ENCODE measurements at regions not wholly inside any gene's neighbourhood (a gene's known extent, or its start where the extent isn't known, plus 50 kb on each side); places are given as distances from the start of the nearest gene placed in this dataset.

DNA sequence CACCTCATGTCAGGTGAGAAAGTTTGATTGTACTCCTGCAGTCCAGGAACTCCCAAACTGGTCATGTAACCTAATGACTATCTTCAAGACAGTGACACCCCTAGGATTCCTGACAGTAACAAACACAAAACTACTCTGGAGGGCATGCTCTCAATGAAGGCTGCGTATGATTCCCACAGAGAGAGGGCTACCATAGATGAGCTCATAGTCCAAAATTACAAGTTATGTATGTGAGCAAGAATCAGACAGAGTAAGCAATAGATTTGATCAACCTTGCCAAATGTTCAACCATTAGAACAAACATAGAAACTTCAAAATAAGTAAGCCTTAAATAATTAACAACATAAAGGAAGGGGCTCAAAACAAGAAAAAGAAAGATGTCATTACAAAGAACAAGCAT is 158.1 kb downstream of the COPRS start:
- intact Hi-C loops (cut with micrococcal nuclease; ENCODE audit: unreplicated experiment), result no loop called here
- BruUV-seq (replicated peaks), result no TSS peak
- CTCF ChIA-PET, result no interaction called here

DNA sequence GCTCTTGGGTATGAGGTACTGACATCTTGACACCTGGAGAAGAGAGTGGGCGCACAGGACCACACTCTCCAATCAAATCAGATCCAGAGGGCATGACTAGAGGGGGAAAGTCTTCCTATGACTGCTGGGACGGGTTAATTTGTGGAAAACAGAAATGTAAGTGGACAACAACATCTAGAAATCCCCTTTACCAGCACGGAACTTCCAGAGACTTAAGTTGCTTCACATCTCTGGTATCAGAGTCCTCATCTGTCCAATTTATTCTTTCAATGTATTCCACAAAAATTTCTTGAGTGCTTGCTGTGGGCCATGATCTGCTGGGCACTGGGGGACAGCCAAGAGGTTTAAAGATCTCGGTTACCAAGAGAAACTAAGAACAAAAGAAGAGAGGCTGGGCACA is 159.2 kb downstream of the COPRS start:
- Histone ChIP-seq H3K9me3 (ENCODE audit: insufficient read depth, low read depth) (no peaks in the 10 kb centered on the region), H3K4me3 (no peak overlapping the region), H4K20me1 (ENCODE audit: insufficient read depth) (no peaks in the 10 kb centered on the region), H3K79me2 (ENCODE audit: low read depth) (no peaks in the 10 kb centered on the region), H3K27me3 (ENCODE audit: insufficient read depth, low read depth) (no peaks in the 10 kb centered on the region), H3K9me2 (ENCODE audit: insufficient read depth) (no peaks in the 10 kb centered on the region), H3K27ac (no peak overlapping the region), H3K4me1 (replicated peaks; ENCODE audit: insufficient read depth) (no peaks in the 10 kb centered on the region), H3K36me3 (ENCODE audit: low read depth) (no peaks in the 10 kb centered on the region), H3F3A (ENCODE audit: insufficient read depth, low read depth) (no peaks in the 10 kb centered on the region), H3K4me2 (no peak overlapping the region), H2AFZ (no peak overlapping the region)
- TF ChIP-seq EZH2 (IDR thresholded peaks at IDR 0.05; ENCODE audit: low read depth), result no peak
- TF ChIP-seq CTCF (conservative IDR thresholded peaks at IDR 0.05), result no peak
- BruUV-seq (replicated peaks), result no TSS peak
- POLR2A ChIA-PET (ENCODE audit: unreplicated experiment), result no interaction called here
- intact Hi-C loops (cut with micrococcal nuclease; ENCODE audit: unreplicated experiment), result no loop called here
- CTCF ChIA-PET, result no interaction called here
- DNase-seq, result no peak

More for the DNA sequence above, 158.1 kb downstream of the COPRS start:
- Histone ChIP-seq H3K9me2 (ENCODE audit: insufficient read depth) (no peaks in the 10 kb centered on the region), H3K9me3 (ENCODE audit: insufficient read depth, low read depth) (no peaks in the 10 kb centered on the region), H3K79me2 (ENCODE audit: low read depth) (no peaks in the 10 kb centered on the region), H2AFZ (no peak overlapping the region), H4K20me1 (ENCODE audit: insufficient read depth) (no peaks in the 10 kb centered on the region), H3F3A (ENCODE audit: insufficient read depth, low read depth) (no peaks in the 10 kb centered on the region), H3K27me3 (ENCODE audit: insufficient read depth, low read depth) (no peaks in the 10 kb centered on the region), H3K36me3 (ENCODE audit: low read depth) (no peaks in the 10 kb centered on the region), H3K27ac (no peak overlapping the region), H3K4me3 (no peak overlapping the region), H3K4me1 (replicated peaks; ENCODE audit: insufficient read depth) (no peaks in the 10 kb centered on the region), H3K4me2 (no peak overlapping the region)
- TF ChIP-seq EZH2 (IDR thresholded peaks at IDR 0.05; ENCODE audit: low read depth) (no peak), CTCF (conservative IDR thresholded peaks at IDR 0.05) (no peak)
- POLR2A ChIA-PET (ENCODE audit: unreplicated experiment), result no interaction called here
- DNase-seq, result no peak

DNA sequence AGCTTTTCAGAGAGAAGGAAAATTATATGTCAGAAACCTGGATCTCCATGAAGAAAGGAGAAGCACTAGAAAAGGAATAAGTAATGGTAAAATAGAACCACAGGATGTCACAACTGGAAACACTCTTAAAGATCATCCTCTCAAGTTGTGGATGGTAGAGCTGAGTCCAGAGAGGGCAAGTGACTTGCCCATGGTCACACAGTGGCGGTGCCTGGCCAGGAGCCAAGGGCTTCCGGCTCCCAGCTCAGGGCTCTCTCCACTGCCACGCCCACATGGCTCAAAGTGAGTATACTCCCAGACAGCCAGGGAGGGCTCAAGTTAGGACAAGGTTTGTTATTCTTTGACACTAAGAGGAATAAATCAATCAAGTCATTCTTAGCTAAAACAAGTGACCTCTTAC is 159.8 kb downstream of the COPRS start:
- no peaks in the 10 kb centered on the region for H3K4me1 ChIP-seq (replicated peaks; ENCODE audit: insufficient read depth)
- TF ChIP-seq EZH2 (IDR thresholded peaks at IDR 0.05; ENCODE audit: low read depth), result no peak
- no peak for TF ChIP-seq CTCF (conservative IDR thresholded peaks at IDR 0.05)
- H3K9me2 ChIP-seq (ENCODE audit: insufficient read depth), result no peaks in the 10 kb centered on the region
- no peak overlapping the region for H2AFZ ChIP-seq
- H4K20me1 ChIP-seq (ENCODE audit: insufficient read depth), result no peaks in the 10 kb centered on the region
- no peaks in the 10 kb centered on the region for H3K9me3 ChIP-seq (ENCODE audit: insufficient read depth, low read depth)
- intact Hi-C loops (cut with micrococcal nuclease; ENCODE audit: unreplicated experiment), result no loop called here
- POLR2A ChIA-PET (ENCODE audit: unreplicated experiment), result no interaction called here
- H3F3A ChIP-seq (ENCODE audit: insufficient read depth, low read depth), result no peaks in the 10 kb centered on the region
- no peak for DNase-seq
- H3K27ac ChIP-seq, result no peak overlapping the region
- CTCF ChIA-PET, result no interaction called here
- no peaks in the 10 kb centered on the region for H3K79me2 ChIP-seq (ENCODE audit: low read depth)
- no peaks in the 10 kb centered on the region for H3K36me3 ChIP-seq (ENCODE audit: low read depth)
- BruUV-seq (replicated peaks), result no TSS peak
- H3K27me3 ChIP-seq (ENCODE audit: insufficient read depth, low read depth), result no peaks in the 10 kb centered on the region
- H3K4me2 ChIP-seq, result no peak overlapping the region
- H3K4me3 ChIP-seq, result no peak overlapping the region
